SHP77 treated with DMSO at 0.1 percent for 48 hours (cell line): ENCODE measurements at regions not wholly inside any gene's neighbourhood (a gene's known extent, or its start where the extent isn't known, plus 50 kb on each side); places are given as distances from the start of the nearest gene placed in this dataset.

ENCODE experiments used
- DNase-seq: peaks from one replicate; lab custom pipeline; 2025; lab: John Stamatoyannopoulos, UW

GRCh38 chr9:91132576-91133073, 229.1 kb downstream of the AUH start:
- DNase-seq: no peak

GRCh38 chr9:91134608-91135007, 227.1 kb downstream of the AUH start:
- DNase-seq: no peak

GRCh38 chr9:91137391-91137790, 224.3 kb downstream of the AUH start:
- no peak for DNase-seq

GRCh38 chr9:91138760-91139159, 223.0 kb downstream of the AUH start:
- no peak for DNase-seq

GRCh38 chr9:91141407-91141965, 220.2 kb downstream of the AUH start:
- no peak for DNase-seq

- DNase-seq: no peak
These were observed 218.6 kb downstream of the AUH start for GRCh38 chr9:91143162-91143561.

- no peak for DNase-seq
These were observed 218.1 kb downstream of the AUH start for GRCh38 chr9:91143642-91144041.

- no peak for DNase-seq
These were observed 216.9 kb downstream of the AUH start for GRCh38 chr9:91144769-91145168.

- no peak for DNase-seq
These were observed 216.2 kb downstream of the AUH start for GRCh38 chr9:91145496-91145895.

GRCh38 chr9:91146391-91147019, 215.2 kb downstream of the AUH start:
- DNase-seq: no peak

GRCh38 chr9:91147079-91147708, 214.5 kb downstream of the AUH start:
- DNase-seq: no peak

- DNase-seq: no peak
These were observed 213.4 kb downstream of the AUH start for GRCh38 chr9:91148306-91148705.

- DNase-seq: no peak
These were observed 211.3 kb downstream of the AUH start for GRCh38 chr9:91150273-91150997.

GRCh38 chr9:91150998-91151717, 210.6 kb downstream of the AUH start:
- no peak for DNase-seq

- no peak for DNase-seq
These were observed 210.0 kb downstream of the AUH start for GRCh38 chr9:91151718-91152095.

GRCh38 chr9:91154686-91155085, 207.0 kb downstream of the AUH start:
- no peak for DNase-seq

- DNase-seq: no peak
These were observed 206.5 kb downstream of the AUH start for GRCh38 chr9:91155181-91155580.

GRCh38 chr9:91155746-91156376, 205.9 kb downstream of the AUH start:
- DNase-seq: no peak

GRCh38 chr9:91156451-91157234, 205.1 kb downstream of the AUH start:
- no peak for DNase-seq

- DNase-seq: no peak
These were observed 203.8 kb downstream of the AUH start for GRCh38 chr9:91157883-91158282.

GRCh38 chr9:91158286-91158685, 203.4 kb downstream of the AUH start:
- DNase-seq: no peak
